Cardiac septum (tissue), 1 donor: ENCODE measurements at regions not wholly inside any gene's neighbourhood (a gene's known extent, or its start where the extent isn't known, plus 50 kb on each side); places are given as distances from the start of the nearest gene placed in this dataset.

ENCODE experiments used
- DNase-seq: peaks from one replicate; pipeline ENCODE4 v3.0.0-alpha.2; 2020; ENCODE audit warnings: low spot score
- intact Hi-C: fragments of 100-400 bp; cut with DNase I; formaldehyde crosslinking; loops from one replicate; pipeline ENCODE4 v1.14.0; 2022
- donor health status: DM: no; HTN: no; CAD: no.

- intact Hi-C loops, result loop anchor here (10.0 kb wide), 2 partner anchors 428 to 582 kb away; partner anchors contain the start of gene ART4
- no peak for DNase-seq
Measured at GRCh38 chr12:15272376-15272775, 49.9 kb upstream of the PTPRO start.
